ENCODE measurements at regions not wholly inside any gene's neighbourhood (a gene's known extent, or its start where the extent isn't known, plus 50 kb on each side); places are given as distances from the start of the nearest gene placed in this dataset.
"Not testable (repeated sequence)": the region's sequence is repeated elsewhere in the genome, so short reads cannot be mapped to it uniquely, and the experiment has no call there.

DNA sequence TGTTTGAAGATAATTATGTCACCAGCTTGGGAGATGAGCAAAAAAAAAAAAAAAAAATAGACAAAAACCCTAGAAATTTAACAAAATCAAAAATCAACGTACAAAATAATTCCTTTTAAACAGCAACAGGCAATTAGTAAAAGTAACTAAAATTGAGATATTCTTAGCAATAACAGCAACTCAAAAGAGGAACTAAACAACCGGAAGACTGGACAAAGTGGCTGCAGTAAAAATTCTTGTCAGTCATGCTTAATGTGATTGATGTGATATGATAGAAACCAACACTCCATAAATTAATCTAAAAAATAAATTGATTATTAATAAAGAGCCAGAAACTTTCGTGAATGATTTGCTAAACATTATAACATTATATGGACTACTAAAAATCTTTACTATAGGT is 1534.6 kb upstream of the AGA start:
- no peak for DNase-seq (ENCODE audit: low spot score)

GRCh38 chr4:178993306-178993705 is 1551.1 kb upstream of the AGA start:
- no peak for DNase-seq (ENCODE audit: low spot score)

GRCh38 chr4:179001918-179002317 is 1559.7 kb upstream of the AGA start:
- no peak for DNase-seq (ENCODE audit: low spot score)

DNA sequence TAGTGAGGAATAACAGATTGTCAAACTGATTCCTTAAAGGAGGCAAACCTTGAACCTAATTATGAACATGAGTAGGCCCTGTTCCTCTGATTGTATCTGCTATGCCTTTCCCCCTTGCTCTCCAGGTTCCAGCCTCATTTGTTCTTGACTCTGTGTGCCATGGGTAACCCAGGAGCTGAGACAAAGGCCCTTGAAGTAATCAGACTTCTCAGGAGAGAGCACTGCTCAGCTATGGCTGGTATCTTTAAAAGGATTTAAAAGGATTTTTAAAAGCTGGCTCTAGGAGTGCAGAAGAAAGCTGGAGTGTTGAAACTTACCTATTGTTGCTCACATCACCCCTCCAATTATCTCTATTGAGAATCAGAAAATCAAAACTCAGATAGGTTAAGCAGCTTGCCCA is 1565.5 kb upstream of the AGA start:
- no peak for DNase-seq (ENCODE audit: low spot score)

DNA sequence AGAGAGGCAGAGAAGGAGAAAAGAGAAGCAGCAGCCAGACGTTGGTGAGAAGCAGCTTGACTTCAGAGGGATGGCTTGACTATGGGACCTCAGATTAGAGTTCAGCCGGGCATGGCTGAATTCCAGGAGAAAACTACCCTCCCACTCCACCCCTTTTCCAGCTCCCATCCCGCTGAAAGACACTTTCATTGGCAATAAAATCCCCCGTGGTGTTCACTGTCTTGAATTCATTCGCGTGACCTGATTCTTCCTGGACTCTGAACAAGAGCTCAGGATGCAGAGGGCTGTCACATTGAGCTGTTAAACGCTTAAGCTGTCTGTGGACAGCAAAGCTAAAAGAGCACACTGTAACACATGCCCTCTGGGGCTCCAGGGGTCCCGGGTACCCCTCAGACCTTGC is 1575.3 kb upstream of the AGA start:
- DNase-seq (ENCODE audit: low spot score): no peak

GRCh38 chr4:179027569-179027968 is 1585.3 kb upstream of the AGA start:
- no peak for DNase-seq (ENCODE audit: low spot score)

DNA sequence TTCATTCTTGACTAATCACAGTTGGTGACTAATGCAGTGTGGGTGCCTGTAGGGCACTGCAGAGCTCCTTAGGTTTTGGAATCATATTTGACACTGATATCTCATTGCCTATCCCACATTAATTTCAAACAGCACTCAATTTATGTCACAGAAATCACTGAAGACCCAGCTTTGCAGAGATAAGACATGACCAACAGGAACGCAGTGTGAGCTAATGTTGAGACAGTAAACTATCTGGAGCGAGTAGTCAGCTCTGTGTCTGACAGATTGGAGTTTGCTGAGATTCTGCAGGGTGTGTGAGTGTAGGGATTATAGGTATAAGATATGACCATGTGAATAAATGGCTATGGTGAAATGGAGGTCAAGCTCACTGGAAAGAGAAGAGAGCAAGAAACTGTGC is 1586.1 kb upstream of the AGA start:
- no peak for DNase-seq (ENCODE audit: low spot score)

GRCh38 chr4:179029683-179030082 is 1587.4 kb upstream of the AGA start:
- DNase-seq (ENCODE audit: low spot score): no peak

- no peak for DNase-seq (ENCODE audit: low spot score)
Observed at GRCh38 chr4:179040259-179040658, 1598.0 kb upstream of the AGA start.

DNA sequence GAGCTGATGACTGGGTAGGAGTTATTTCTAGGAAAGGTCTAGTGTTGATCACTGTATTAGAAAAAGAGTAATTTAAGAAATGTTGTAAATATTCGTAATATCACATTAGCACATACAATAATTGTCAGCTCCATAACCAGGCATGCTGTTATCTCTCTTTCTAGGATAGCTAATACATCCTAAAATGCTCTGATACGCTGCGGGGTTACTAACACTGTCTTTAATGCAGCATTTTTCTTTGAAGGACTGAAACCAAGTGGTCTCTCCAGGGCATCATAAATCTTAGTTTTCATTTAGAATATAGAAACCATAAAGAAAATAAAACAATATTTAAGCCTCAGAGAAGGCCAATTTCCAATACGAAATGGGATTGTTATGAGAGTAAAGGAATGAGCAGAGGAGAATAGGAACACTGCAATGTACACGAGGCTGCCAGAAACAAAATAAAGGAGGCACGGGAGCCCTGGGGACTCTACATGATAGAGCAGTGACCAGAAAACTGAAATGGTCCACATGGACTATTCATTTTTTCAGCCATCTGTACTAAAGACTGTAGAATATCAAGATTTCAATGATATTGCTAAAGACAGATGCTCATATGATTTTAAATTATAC is 1606.7 kb upstream of the AGA start:
- DNase-seq (ENCODE audit: low spot score): no peak

GRCh38 chr4:179051206-179051605 is 1609.0 kb upstream of the AGA start:
- no peak for DNase-seq (ENCODE audit: low spot score)

DNA sequence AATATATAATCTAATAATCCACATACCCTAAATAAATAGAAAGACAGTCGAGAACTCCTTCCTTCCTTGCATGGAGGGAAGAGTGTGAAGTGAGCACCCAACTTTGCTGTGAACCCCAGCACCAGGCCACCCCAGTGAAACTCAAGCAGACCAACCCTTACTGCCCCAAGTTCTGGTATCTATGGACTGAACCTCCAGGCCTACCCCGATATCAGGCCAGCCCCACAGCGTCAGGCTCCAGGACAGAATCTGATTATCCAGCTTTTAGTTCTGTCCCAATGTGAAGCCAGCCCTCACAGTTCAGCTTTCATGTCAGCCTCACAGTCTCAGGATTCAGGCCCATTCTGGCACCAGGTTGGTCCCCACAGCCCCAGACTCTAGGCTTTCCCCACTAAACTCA is 1617.2 kb upstream of the AGA start:
- DNase-seq (ENCODE audit: low spot score): no peak

GRCh38 chr4:179066254-179066653 is 1624.0 kb upstream of the AGA start:
- not testable (repeated sequence) for DNase-seq (ENCODE audit: low spot score)

DNA sequence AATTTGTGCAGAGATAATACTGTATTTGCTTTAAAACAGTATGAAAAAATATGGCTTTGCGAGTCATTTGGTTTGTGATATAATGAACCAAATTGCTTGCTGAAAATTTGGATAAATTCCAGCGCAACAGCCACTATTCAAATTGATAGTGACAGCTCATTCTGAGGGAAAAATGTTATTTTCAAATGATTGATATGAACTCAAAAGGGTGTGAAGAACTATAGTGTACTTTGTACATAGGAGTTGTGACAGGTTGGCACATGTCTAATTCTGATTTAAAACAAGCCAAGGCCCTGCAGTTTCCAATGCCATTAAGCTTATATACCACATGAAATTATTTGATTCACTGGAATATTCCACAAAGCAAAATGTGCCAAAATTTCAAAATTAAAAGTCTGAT is 1628.9 kb upstream of the AGA start:
- no peak for DNase-seq (ENCODE audit: low spot score)

- no peak for DNase-seq (ENCODE audit: low spot score)
Observed at GRCh38 chr4:179076865-179077264, 1634.6 kb upstream of the AGA start.

DNA sequence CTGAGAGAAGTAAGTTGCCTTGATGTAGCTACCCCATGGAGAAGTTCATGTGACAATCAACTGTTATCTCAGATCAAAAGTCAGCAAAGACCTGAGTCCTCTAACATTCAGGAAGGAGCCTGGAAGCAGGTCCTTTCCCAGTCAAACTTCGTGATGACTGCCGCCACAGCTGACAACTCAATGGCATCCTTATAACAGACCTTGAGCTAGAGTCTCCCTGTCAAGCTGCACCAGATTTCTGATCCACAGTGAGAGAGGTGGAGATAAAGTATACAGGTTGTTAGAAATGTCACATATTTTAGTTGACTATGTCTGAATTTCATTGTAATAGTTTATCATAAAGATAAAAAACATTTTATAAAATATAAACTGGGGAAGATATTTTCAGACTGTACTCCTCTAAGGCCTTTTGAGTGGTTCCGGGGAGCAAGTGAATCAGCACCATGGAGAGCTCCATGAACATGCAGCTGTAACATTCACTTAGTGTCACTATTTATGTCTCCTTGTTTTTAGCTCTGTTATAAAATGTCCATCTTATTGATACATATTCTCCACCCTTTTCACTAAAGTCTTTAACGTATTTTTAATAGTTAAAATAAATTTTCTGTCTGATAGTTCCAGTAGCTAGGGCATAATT is 1653.5 kb upstream of the AGA start:
- no peak for DNase-seq (ENCODE audit: low spot score)

- DNase-seq (ENCODE audit: low spot score): no peak
Observed at GRCh38 chr4:179097741-179098140, 1655.5 kb upstream of the AGA start.

DNA sequence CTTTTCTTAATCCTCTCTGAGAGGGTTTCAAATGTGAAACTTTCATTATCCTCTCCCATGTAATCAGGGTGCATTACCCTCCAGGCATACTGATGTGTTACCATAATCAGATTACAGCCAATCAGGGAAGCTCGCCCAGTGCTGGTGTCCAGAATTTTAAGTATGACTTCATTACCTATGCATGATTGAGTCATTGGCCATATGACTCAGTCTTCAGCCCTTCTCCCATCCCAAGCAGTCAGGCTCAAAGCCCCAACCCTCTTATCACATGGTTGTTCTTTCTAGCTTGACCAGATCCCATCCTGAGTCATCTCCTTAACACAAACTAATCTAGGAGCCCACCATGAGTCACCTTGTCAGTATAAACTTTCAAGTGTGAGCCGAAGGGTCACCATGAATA is 1668.1 kb upstream of the AGA start:
- DNase-seq (ENCODE audit: low spot score): no peak

DNA sequence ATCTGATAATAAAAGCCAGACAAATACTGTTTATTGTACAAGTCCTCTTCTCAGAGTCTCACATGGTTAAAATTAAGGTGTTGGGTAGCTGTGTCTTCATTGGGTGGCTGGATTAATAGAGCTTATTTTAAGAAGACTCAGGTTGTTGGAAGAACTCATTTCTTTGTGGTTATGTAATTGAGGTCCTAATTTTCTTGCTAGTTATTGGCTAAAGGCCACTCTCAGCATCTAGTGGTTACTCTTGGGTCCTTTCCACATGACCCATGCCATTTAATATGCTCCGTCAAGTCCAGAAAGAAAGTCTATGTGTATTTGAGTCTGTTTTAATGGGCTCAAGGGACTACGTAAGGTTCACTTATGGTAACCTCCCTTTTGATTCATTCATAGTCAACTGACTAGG is 1668.6 kb upstream of the AGA start:
- DNase-seq (ENCODE audit: low spot score): no peak

GRCh38 chr4:179112441-179113170 is 1670.4 kb upstream of the AGA start:
- DNase-seq (ENCODE audit: low spot score): no peak

- DNase-seq (ENCODE audit: low spot score): no peak
Observed at GRCh38 chr4:179114615-179115014, 1672.4 kb upstream of the AGA start.

GRCh38 chr4:179116011-179116410 is 1673.8 kb upstream of the AGA start:
- no peak for DNase-seq (ENCODE audit: low spot score)

DNA sequence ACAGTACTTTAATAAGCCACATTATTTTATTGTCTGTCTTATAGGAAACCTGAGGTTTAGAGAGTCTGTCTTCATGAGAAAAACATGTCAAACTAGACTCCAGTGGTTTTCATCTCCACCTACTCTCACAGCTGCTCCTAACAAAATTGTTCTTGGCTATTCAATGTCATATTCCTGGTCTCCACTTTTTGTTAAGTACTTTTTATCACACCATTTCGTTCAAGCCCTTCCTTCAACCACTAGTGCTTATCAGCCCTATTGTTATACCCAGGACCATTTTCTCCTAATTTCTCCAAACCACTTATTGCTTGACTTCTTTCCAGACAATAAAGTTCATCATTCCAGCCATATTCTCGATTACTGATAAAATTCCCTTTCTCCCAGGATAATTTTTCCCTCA is 1674.3 kb upstream of the AGA start:
- no peak for DNase-seq (ENCODE audit: low spot score)

DNA sequence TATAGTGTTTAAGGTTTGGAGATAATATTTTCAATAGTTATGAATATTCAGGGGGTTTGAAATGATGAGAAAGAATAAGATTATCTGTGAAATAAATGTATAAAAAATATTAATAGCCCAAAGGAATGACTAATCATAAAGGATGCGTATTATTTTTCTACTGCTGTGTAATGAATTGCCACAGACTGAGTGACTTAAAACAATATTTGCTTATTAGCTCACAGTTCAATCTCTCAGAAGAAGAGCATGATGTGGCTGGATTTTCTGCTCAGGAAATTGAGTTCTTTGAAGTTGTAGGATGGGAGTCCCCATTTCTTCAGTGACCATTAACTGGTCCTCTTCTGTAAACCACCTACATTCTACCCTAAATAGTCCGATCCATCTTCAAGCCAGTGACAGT is 1680.8 kb upstream of the AGA start:
- no peak for DNase-seq (ENCODE audit: low spot score)

Measured in kidney capillary endothelial cell (primary cell).